ENCODE measurements at regions not wholly inside any gene's neighbourhood (a gene's known extent, or its start where the extent isn't known, plus 50 kb on each side); places are given as distances from the start of the nearest gene placed in this dataset.

GRCh38 chr10:28873540-28873939 lies 196.2 kb downstream of the BAMBI start:
- no peak for TF ChIP-seq CTCF (IDR thresholded peaks at IDR 0.05; ENCODE audit: low read length)
- TF ChIP-seq EZH2 (IDR thresholded peaks at IDR 0.05; ENCODE audit: borderline replicate concordance, low read length) = no peak

Data from OCI-LY1 (cell line).